WTC11 (cell line): ENCODE measurements at regions not wholly inside any gene's neighbourhood (a gene's known extent, or its start where the extent isn't known, plus 50 kb on each side); places are given as distances from the start of the nearest gene placed in this dataset.

Experiments
- ATAC-seq: fragments of 200-7000 bp; cut with Tn5 transposase; 2 replicates; pipeline ENCODE4 v1.10.0; 2021; ENCODE audit warnings: mild to moderate bottlenecking, moderate library complexity
- CTCF ChIA-PET: fragments of 300-600 bp; sonication (Branson Sonifier 250); formaldehyde crosslinking; loops from one replicate; lab custom pipeline; 2021; ENCODE audit warnings: antibody characterized with exemption; lab: Charles Lee
- POLR2A ChIA-PET: fragments of 350-600 bp; sonication (Branson Sonifier 250); formaldehyde crosslinking; loops from one replicate; lab custom pipeline; 2021; ENCODE audit warnings: antibody characterized with exemption; lab: Charles Lee
- DNase-seq: peaks from one replicate; pipeline ENCODE4 v3.0.0; 2021; ENCODE audit warnings: low spot score
- H3K27ac Mint-ChIP-seq: 2 replicates; pipeline ENCODE4 v1.8.0; 2021; ENCODE audit warnings: mixed read lengths
- H3K27me3 Mint-ChIP-seq: 2 replicates; pipeline ENCODE4 v1.8.0; 2021; ENCODE audit warnings: low read depth, mild to moderate bottlenecking, moderate library complexity, mixed read lengths
- H3K36me3 Mint-ChIP-seq: 2 replicates; pipeline ENCODE4 v1.8.0; 2021; ENCODE audit warnings: mixed read lengths
- H3K4me1 Mint-ChIP-seq: 2 replicates; pipeline ENCODE4 v1.8.0; 2022; ENCODE audit warnings: mixed read lengths
- H3K4me3 Mint-ChIP-seq: 2 replicates; pipeline ENCODE4 v1.8.0; 2021; ENCODE audit warnings: mild to moderate bottlenecking, moderate library complexity, mixed read lengths
- H3K9me3 Mint-ChIP-seq: 2 replicates; pipeline ENCODE4 v1.8.0; 2021; ENCODE audit warnings: mixed read lengths
- ATF6 ChIP-seq: sonication (generic); formaldehyde crosslinking; IDR thresholded peaks from 2 replicates; pipeline ENCODE4 v1.8.1; 2023; ENCODE audit warnings: mild to moderate bottlenecking, missing genetic modification reagents
- CREB1 ChIP-seq: sonication (generic); formaldehyde crosslinking; IDR thresholded peaks from 2 replicates; pipeline ENCODE4 v1.8.0; 2023; ENCODE audit warnings: mild to moderate bottlenecking, missing genetic modification reagents
- CREM ChIP-seq: sonication (generic); formaldehyde crosslinking; IDR thresholded peaks from 2 replicates; pipeline ENCODE4 v1.8.1; 2022; ENCODE audit warnings: mild to moderate bottlenecking, missing genetic modification reagents, moderate library complexity
- HMGA2 ChIP-seq: fragments of 250-450 bp; sonication (Bioruptor Pico); IDR thresholded peaks from 2 replicates; pipeline ENCODE4 v1.4.0; 2021; ENCODE audit warnings: mild to moderate bottlenecking, moderate library complexity
- JUN ChIP-seq: sonication (generic); formaldehyde crosslinking; IDR thresholded peaks from 2 replicates; pipeline ENCODE4 v1.8.0; 2023; ENCODE audit warnings: mild to moderate bottlenecking, missing genetic modification reagents
- MXD4 ChIP-seq: fragments of 250-450 bp; sonication (Bioruptor Pico); IDR thresholded peaks from 2 replicates; pipeline ENCODE4 v1.8.0; 2021; ENCODE audit warnings: mild to moderate bottlenecking, moderate library complexity, borderline replicate concordance
- NR3C1 ChIP-seq: sonication (generic); formaldehyde crosslinking; conservative IDR thresholded peaks from 2 replicates; pipeline ENCODE4 v1.8.1; 2023; ENCODE audit warnings: low read depth, mild to moderate bottlenecking, missing genetic modification reagents
- RORB ChIP-seq: fragments of 250-450 bp; sonication (Bioruptor Pico); IDR thresholded peaks from 2 replicates; pipeline ENCODE4 v1.9.0; 2021; ENCODE audit warnings: mild to moderate bottlenecking
- SOX15 ChIP-seq: fragments of 250-450 bp; sonication (Bioruptor Pico); IDR thresholded peaks from 2 replicates; pipeline ENCODE4 v1.9.0; 2021; ENCODE audit warnings: mild to moderate bottlenecking
- STAT6 ChIP-seq: sonication (generic); formaldehyde crosslinking; conservative IDR thresholded peaks from 2 replicates; pipeline ENCODE4 v1.8.1; 2023; ENCODE audit warnings: mild to moderate bottlenecking, low read depth, missing genetic modification reagents, moderate library complexity
- TEAD4 ChIP-seq: sonication (generic); formaldehyde crosslinking; IDR thresholded peaks from 2 replicates; pipeline ENCODE4 v1.8.0; 2022; ENCODE audit warnings: mild to moderate bottlenecking, missing genetic modification reagents
- ZNF263 ChIP-seq: sonication (generic); formaldehyde crosslinking; IDR thresholded peaks from 2 replicates; pipeline ENCODE4 v1.8.1; 2022; ENCODE audit warnings: low read depth, mild to moderate bottlenecking, moderate library complexity, missing genetic modification reagents
- ZNF317 ChIP-seq: sonication (generic); formaldehyde crosslinking; IDR thresholded peaks from 2 replicates; pipeline ENCODE4 v1.8.1; 2023; ENCODE audit warnings: low read depth, mild to moderate bottlenecking, moderate library complexity, missing genetic modification reagents, borderline replicate concordance
- ZNF396 ChIP-seq: fragments of 250-450 bp; sonication (Bioruptor Pico); IDR thresholded peaks from 2 replicates; pipeline ENCODE4 v1.8.0; 2021; ENCODE audit warnings: mild to moderate bottlenecking, moderate library complexity, borderline replicate concordance
- TF ChIP-seq, protein P1 (sequence below): sonication (generic); formaldehyde crosslinking; IDR thresholded peaks from 2 replicates; pipeline ENCODE4 v1.8.1; 2022; ENCODE audit warnings: mild to moderate bottlenecking, moderate library complexity, missing genetic modification reagents
- TF ChIP-seq, protein P2 (sequence below): sonication (generic); formaldehyde crosslinking; IDR thresholded peaks from 2 replicates; pipeline ENCODE4 v1.8.0; 2022; ENCODE audit warnings: missing genetic modification reagents
- TF ChIP-seq, protein P3 (sequence below): sonication (generic); formaldehyde crosslinking; IDR thresholded peaks from 2 replicates; pipeline ENCODE4 v1.8.1; 2022; ENCODE audit warnings: low read depth, missing genetic modification reagents, borderline replicate concordance
- TF ChIP-seq, protein P4 (sequence below): sonication (generic); formaldehyde crosslinking; IDR thresholded peaks from 2 replicates; pipeline ENCODE4 v1.8.0; 2023; ENCODE audit warnings: missing genetic modification reagents
- TF ChIP-seq, protein P5 (sequence below): fragments of 250-450 bp; sonication (Bioruptor Pico); IDR thresholded peaks from 2 replicates; pipeline ENCODE4 v1.8.0; 2021; ENCODE audit warnings: mild to moderate bottlenecking

DNA sequence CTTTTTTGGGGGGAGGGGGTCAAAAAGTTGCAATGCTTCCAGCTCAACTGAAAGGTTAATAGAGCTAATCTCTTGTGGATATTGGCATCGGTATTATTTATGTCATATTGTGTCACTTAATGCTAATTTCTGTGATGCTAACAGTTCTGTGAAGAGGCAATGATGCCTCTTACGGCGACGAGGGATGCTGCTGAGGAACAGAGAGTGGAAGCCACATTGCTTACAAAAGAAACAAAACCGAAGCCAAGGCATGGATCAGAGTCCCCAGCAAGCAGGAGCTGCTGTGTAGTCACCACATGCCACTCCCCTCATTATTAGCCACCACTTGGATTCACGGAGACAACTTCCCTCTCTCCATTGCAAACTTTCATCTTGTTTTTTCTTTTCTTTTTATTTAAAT lies 536.5 kb upstream of the MGMT start:
- Mint-ChIP-seq H3K4me3 (no peak overlapping the region), H3K9me3 (no peaks in the 10 kb centered on the region), H3K27ac (no peak overlapping the region), H3K36me3 (no peaks in the 10 kb centered on the region), H3K4me1 (peaks cover 3% of the 10 kb centered on the region), H3K27me3 (no peaks in the 10 kb centered on the region)
- POLR2A ChIA-PET = no interaction called here
- no peak for TF ChIP-seq TEAD4
- TF ChIP-seq STAT6 (CRISPR knock-in tag) = no peak
- TF ChIP-seq HMGA2 = no peak
- TF ChIP-seq SOX15 = no peak
- TF ChIP-seq, protein P1, sequence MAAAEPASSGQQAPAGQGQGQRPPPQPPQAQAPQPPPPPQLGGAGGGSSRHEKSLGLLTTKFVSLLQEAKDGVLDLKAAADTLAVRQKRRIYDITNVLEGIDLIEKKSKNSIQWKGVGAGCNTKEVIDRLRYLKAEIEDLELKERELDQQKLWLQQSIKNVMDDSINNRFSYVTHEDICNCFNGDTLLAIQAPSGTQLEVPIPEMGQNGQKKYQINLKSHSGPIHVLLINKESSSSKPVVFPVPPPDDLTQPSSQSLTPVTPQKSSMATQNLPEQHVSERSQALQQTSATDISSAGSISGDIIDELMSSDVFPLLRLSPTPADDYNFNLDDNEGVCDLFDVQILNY (CRISPR knock-in tag) = no peak
- no peak for TF ChIP-seq RORB
- TF ChIP-seq ZNF317 (CRISPR knock-in tag) = no peak
- TF ChIP-seq, protein P2, sequence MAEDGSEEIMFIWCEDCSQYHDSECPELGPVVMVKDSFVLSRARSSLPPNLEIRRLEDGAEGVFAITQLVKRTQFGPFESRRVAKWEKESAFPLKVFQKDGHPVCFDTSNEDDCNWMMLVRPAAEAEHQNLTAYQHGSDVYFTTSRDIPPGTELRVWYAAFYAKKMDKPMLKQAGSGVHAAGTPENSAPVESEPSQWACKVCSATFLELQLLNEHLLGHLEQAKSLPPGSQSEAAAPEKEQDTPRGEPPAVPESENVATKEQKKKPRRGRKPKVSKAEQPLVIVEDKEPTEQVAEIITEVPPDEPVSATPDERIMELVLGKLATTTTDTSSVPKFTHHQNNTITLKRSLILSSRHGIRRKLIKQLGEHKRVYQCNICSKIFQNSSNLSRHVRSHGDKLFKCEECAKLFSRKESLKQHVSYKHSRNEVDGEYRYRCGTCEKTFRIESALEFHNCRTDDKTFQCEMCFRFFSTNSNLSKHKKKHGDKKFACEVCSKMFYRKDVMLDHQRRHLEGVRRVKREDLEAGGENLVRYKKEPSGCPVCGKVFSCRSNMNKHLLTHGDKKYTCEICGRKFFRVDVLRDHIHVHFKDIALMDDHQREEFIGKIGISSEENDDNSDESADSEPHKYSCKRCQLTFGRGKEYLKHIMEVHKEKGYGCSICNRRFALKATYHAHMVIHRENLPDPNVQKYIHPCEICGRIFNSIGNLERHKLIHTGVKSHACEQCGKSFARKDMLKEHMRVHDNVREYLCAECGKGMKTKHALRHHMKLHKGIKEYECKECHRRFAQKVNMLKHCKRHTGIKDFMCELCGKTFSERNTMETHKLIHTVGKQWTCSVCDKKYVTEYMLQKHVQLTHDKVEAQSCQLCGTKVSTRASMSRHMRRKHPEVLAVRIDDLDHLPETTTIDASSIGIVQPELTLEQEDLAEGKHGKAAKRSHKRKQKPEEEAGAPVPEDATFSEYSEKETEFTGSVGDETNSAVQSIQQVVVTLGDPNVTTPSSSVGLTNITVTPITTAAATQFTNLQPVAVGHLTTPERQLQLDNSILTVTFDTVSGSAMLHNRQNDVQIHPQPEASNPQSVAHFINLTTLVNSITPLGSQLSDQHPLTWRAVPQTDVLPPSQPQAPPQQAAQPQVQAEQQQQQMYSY = no peak
- no peak for TF ChIP-seq ATF6 (CRISPR knock-in tag)
- TF ChIP-seq, protein P3, sequence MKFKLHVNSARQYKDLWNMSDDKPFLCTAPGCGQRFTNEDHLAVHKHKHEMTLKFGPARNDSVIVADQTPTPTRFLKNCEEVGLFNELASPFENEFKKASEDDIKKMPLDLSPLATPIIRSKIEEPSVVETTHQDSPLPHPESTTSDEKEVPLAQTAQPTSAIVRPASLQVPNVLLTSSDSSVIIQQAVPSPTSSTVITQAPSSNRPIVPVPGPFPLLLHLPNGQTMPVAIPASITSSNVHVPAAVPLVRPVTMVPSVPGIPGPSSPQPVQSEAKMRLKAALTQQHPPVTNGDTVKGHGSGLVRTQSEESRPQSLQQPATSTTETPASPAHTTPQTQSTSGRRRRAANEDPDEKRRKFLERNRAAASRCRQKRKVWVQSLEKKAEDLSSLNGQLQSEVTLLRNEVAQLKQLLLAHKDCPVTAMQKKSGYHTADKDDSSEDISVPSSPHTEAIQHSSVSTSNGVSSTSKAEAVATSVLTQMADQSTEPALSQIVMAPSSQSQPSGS (CRISPR knock-in tag) = no peak
- no peak for TF ChIP-seq ZNF396 (CRISPR knock-in tag)
- TF ChIP-seq, protein P4, sequence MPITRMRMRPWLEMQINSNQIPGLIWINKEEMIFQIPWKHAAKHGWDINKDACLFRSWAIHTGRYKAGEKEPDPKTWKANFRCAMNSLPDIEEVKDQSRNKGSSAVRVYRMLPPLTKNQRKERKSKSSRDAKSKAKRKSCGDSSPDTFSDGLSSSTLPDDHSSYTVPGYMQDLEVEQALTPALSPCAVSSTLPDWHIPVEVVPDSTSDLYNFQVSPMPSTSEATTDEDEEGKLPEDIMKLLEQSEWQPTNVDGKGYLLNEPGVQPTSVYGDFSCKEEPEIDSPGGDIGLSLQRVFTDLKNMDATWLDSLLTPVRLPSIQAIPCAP (CRISPR knock-in tag) = no peak
- no peak for TF ChIP-seq CREB1 (CRISPR knock-in tag)
- TF ChIP-seq CREM (CRISPR knock-in tag) = no peak
- TF ChIP-seq MXD4 (CRISPR knock-in tag) = no peak
- TF ChIP-seq NR3C1 = no peak
- no peak for TF ChIP-seq ZNF263 (CRISPR knock-in tag)
- TF ChIP-seq, protein P5, sequence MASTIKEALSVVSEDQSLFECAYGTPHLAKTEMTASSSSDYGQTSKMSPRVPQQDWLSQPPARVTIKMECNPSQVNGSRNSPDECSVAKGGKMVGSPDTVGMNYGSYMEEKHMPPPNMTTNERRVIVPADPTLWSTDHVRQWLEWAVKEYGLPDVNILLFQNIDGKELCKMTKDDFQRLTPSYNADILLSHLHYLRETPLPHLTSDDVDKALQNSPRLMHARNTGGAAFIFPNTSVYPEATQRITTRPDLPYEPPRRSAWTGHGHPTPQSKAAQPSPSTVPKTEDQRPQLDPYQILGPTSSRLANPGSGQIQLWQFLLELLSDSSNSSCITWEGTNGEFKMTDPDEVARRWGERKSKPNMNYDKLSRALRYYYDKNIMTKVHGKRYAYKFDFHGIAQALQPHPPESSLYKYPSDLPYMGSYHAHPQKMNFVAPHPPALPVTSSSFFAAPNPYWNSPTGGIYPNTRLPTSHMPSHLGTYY (CRISPR knock-in tag) = no peak
- no peak for TF ChIP-seq JUN
- ATAC-seq = no peak
- no peak for DNase-seq
- CTCF ChIA-PET = no interaction called here
